ENCODE measurements at regions not wholly inside any gene's neighbourhood (a gene's known extent, or its start where the extent isn't known, plus 50 kb on each side); places are given as distances from the start of the nearest gene placed in this dataset.
"Not testable (repeated sequence)": the region's sequence is repeated elsewhere in the genome, so short reads cannot be mapped to it uniquely, and the experiment has no call there.

DNA sequence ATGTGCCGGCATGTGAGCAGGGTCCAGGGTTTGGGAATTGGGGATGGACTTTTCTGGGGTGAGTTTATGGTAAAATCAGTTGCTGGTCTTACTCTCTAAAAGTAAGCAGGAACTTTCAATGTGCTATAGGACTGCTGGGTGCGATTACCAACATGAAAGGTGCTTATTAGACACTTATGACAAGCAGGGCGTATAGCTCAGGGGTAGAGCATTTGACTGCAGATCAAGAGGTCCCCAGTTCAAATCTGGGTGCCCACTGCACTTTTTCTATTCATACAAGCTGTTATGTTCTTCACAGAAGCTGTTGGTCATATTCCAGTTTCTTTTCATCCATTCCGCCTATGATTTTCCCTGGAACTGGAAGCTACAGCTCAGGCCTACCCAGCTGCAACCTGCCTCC, 58.9 kb upstream of the ZNF746 start:
- H3K4me2 ChIP-seq (ENCODE audit: low read depth, low read length); BruUV-seq (replicated peaks); H3K4me1 ChIP-seq (ENCODE audit: insufficient read depth, low read length); H2AFZ ChIP-seq (ENCODE audit: low read length); H3K9me3 ChIP-seq (ENCODE audit: low read length); H4K20me1 ChIP-seq (ENCODE audit: insufficient read depth, low read length); in situ Hi-C loops (cut with HindIII; ENCODE audit: extremely low pct_ligation_motif_present, low pct_unique_long_range_greater_than_20kb); FAIRE-seq; H3K79me2 ChIP-seq (ENCODE audit: insufficient read depth, low read length); H3K27ac ChIP-seq (ENCODE audit: extremely low read length, insufficient read depth, low read length); H3K27me3 ChIP-seq (ENCODE audit: control insufficient read depth in 1 of 2, insufficient read depth in 2 of 2, low read length in 2 of 2); ATAC-seq; intact Hi-C loops (cut with micrococcal nuclease; ENCODE audit: unreplicated experiment); DNase-seq (ENCODE audit: low spot score); POLR2A ChIA-PET; H3K4me3 ChIP-seq (replicated peaks in 1 of 3; ENCODE audit: insufficient read depth in 1 of 3, low read depth in 2 of 3, low read length in 3 of 3); CTCF ChIA-PET (ENCODE audit: low intra/inter-chr PET ratio, low total read pairs); H3K9ac ChIP-seq (ENCODE audit: insufficient read depth, low read depth, low read length): not testable (repeated sequence)
- H3K36me3 ChIP-seq (replicated peaks in 1 of 2; ENCODE audit: control insufficient read depth in 1 of 2, insufficient read depth in 2 of 2, low read length in 2 of 2): peaks cover 6 to 47% of the 10 kb centered on the region in 2 experiments; a peak in 3 of 5 replicates
- 97% methylated on average over 4 of the region's 4 CpGs for WGBS (ENCODE audit: low lambda C conversion rate)

- POLR2A ChIA-PET; H3K27me3 ChIP-seq (ENCODE audit: control insufficient read depth in 1 of 2, insufficient read depth in 2 of 2, low read length in 2 of 2); ATAC-seq; in situ Hi-C loops (cut with HindIII; ENCODE audit: extremely low pct_ligation_motif_present, low pct_unique_long_range_greater_than_20kb); BruUV-seq (replicated peaks); H3K9ac ChIP-seq (ENCODE audit: insufficient read depth, low read depth, low read length); H3K27ac ChIP-seq (ENCODE audit: extremely low read length, insufficient read depth, low read length); CTCF ChIA-PET (ENCODE audit: low intra/inter-chr PET ratio, low total read pairs); H3K4me1 ChIP-seq (ENCODE audit: insufficient read depth, low read length); H3K9me3 ChIP-seq (ENCODE audit: low read length); H3K79me2 ChIP-seq (ENCODE audit: insufficient read depth, low read length); H3K4me3 ChIP-seq (replicated peaks in 1 of 3; ENCODE audit: insufficient read depth in 1 of 3, low read depth in 2 of 3, low read length in 3 of 3); H2AFZ ChIP-seq (ENCODE audit: low read length); FAIRE-seq; intact Hi-C loops (cut with micrococcal nuclease; ENCODE audit: unreplicated experiment); H3K4me2 ChIP-seq (ENCODE audit: low read depth, low read length); H4K20me1 ChIP-seq (ENCODE audit: insufficient read depth, low read length); DNase-seq (ENCODE audit: low spot score): not testable (repeated sequence)
- WGBS (ENCODE audit: low lambda C conversion rate): no CpG with 5 or more reads among the region's 31 CpGs
- peaks cover 12 to 54% of the 10 kb centered on the region in 2 experiments for H3K36me3 ChIP-seq (replicated peaks in 1 of 2; ENCODE audit: control insufficient read depth in 1 of 2, insufficient read depth in 2 of 2, low read length in 2 of 2)
Measured at GRCh38 chr7:149554821-149555220, 57.2 kb upstream of the ZNF746 start.

- in situ Hi-C loops (cut with HindIII; ENCODE audit: extremely low pct_ligation_motif_present, low pct_unique_long_range_greater_than_20kb); H2AFZ ChIP-seq (ENCODE audit: low read length); H3K79me2 ChIP-seq (ENCODE audit: insufficient read depth, low read length); POLR2A ChIA-PET; H3K4me2 ChIP-seq (ENCODE audit: low read depth, low read length); H3K27ac ChIP-seq (ENCODE audit: extremely low read length, insufficient read depth, low read length); CTCF ChIA-PET (ENCODE audit: low intra/inter-chr PET ratio, low total read pairs); H3K27me3 ChIP-seq (ENCODE audit: control insufficient read depth in 1 of 2, insufficient read depth in 2 of 2, low read length in 2 of 2); DNase-seq (ENCODE audit: low spot score); H4K20me1 ChIP-seq (ENCODE audit: insufficient read depth, low read length); FAIRE-seq; H3K4me1 ChIP-seq (ENCODE audit: insufficient read depth, low read length); BruUV-seq (replicated peaks); H3K9me3 ChIP-seq (ENCODE audit: low read length); intact Hi-C loops (cut with micrococcal nuclease; ENCODE audit: unreplicated experiment); H3K9ac ChIP-seq (ENCODE audit: insufficient read depth, low read depth, low read length); ATAC-seq; H3K4me3 ChIP-seq (replicated peaks in 1 of 3; ENCODE audit: insufficient read depth in 1 of 3, low read depth in 2 of 3, low read length in 3 of 3): not testable (repeated sequence)
- no CpG with 5 or more reads among the region's 27 CpGs for WGBS (ENCODE audit: low lambda C conversion rate)
- H3K36me3 ChIP-seq (replicated peaks in 1 of 2; ENCODE audit: control insufficient read depth in 1 of 2, insufficient read depth in 2 of 2, low read length in 2 of 2): peaks cover 15 to 57% of the 10 kb centered on the region in 2 experiments
Measured at GRCh38 chr7:149553991-149554390, 56.4 kb upstream of the ZNF746 start.

Measured in HepG2 (cell line).